NCI-H1092 treated with DMSO at 0.1 percent for 48 hours (cell line): ENCODE measurements at regions not wholly inside any gene's neighbourhood (a gene's known extent, or its start where the extent isn't known, plus 50 kb on each side); places are given as distances from the start of the nearest gene placed in this dataset.

Experiments
- DNase-seq: peaks from one replicate; lab custom pipeline; 2025; lab: John Stamatoyannopoulos, UW

- no peak for DNase-seq
Measured at GRCh38 chr16:8271344-8271743, 319.0 kb downstream of the TMEM114 start.

DNA sequence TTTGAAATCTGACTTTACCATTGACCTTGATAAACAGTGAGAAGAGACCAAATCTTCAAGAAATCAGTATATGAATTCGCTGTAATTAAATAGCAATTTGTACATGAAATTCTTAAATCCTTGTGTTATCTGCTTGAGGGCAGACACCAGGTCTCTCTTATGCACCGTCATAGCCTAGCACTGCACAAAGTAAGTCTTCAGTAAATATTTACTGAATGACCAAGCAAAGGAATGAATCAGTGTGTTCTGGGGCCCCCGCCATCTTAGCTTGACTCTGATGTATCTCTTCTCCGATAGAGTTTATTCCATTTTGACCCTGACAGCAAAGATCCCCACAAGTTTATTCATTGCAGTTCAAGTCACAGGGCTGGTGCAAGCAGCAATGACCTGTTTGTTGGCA lies 328.0 kb downstream of the TMEM114 start:
- DNase-seq: no peak

GRCh38 chr16:8260140-8260539 lies 330.2 kb downstream of the TMEM114 start:
- no peak for DNase-seq

GRCh38 chr16:8258523-8258922 lies 331.8 kb downstream of the TMEM114 start:
- DNase-seq: no peak

- DNase-seq: no peak
Measured at GRCh38 chr16:8257561-8257960, 332.8 kb downstream of the TMEM114 start.

- no peak for DNase-seq
Measured at GRCh38 chr16:8254405-8254804, 335.9 kb downstream of the TMEM114 start.

- DNase-seq: no peak
Measured at GRCh38 chr16:8253718-8254117, 336.6 kb downstream of the TMEM114 start.

- no peak for DNase-seq
Measured at GRCh38 chr16:8251727-8252126, 338.6 kb downstream of the TMEM114 start.

DNA sequence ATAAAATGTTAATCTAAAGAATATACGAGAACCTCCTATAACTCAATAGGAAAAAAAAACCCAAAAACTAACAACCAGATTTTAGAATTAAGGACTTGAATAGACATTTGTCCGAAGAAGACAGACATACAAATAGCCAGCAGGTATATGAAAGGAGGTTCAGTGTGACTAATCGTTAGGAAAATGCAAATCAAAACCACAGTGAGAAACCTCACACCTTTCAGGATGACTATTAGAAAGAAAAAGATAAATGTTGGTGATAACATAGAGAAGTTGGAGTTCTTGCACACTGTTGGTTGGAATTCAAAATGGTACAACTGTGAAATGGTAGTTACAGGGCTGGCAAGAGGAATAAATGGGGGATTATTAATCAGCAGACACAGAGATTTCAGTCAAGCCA lies 339.0 kb downstream of the TMEM114 start:
- no peak for DNase-seq

GRCh38 chr16:8247993-8248392 lies 342.3 kb downstream of the TMEM114 start:
- no peak for DNase-seq

GRCh38 chr16:8243981-8244380 lies 346.3 kb downstream of the TMEM114 start:
- DNase-seq: no peak

DNA sequence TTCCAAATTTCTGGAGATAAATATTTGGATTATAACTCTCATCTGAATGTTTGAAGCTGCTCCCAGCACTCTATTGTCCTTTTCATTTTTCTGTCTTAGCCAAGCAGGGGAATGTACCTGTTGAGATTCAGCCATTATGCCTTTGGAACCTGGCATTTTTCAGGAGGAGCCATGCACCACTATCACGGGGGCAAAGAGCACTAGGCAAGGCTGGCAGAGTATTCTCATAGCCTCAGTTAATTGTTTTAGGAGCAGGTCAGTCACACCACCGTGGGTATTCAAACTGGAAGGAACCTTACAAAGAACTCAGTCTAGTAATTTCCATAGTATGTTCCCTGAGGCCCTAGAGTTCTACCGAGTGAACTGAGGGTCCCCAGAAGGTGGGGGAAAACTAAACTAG lies 348.9 kb downstream of the TMEM114 start:
- DNase-seq: no peak

GRCh38 chr16:8239443-8239842 lies 350.9 kb downstream of the TMEM114 start:
- no peak for DNase-seq

DNA sequence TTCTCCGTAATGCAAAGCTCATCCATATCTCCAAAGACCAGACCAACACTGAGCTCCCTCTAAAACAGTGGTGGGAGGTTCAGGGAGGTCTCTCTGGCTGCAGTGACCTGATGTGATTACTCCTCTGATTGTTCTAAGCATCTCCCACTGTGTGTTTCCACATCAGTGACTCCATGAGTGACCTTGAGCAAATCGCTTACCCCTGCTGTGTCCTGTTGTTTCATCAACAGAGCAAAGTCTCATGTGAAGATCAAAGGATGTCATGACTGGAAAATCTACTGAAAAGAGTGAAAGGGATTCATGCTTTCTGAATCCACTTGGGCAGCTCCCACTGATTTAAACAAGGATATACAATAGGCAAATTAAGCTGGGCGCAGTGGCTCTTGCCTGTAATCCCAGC lies 352.9 kb downstream of the TMEM114 start:
- DNase-seq: no peak

DNA sequence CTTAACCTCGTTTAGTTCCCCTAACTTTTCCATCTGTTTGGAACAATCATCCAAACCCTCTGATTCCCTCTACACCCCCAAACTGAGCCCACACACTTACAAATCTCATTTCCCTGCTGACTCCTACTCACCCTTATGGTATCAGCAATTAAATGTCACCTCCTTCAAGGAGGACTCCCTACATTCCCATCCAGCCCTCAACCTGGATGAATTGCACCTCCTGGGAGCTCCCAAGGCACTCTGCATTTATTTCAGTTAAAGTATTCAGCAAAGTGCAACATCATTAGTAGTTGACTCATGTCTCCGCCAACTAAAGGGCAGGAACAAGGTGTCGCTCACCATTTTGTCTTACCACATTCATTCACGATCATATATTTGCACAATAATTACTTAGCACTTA lies 353.5 kb downstream of the TMEM114 start:
- DNase-seq: no peak

- DNase-seq: no peak
Measured at GRCh38 chr16:8230497-8230896, 359.8 kb downstream of the TMEM114 start.

DNA sequence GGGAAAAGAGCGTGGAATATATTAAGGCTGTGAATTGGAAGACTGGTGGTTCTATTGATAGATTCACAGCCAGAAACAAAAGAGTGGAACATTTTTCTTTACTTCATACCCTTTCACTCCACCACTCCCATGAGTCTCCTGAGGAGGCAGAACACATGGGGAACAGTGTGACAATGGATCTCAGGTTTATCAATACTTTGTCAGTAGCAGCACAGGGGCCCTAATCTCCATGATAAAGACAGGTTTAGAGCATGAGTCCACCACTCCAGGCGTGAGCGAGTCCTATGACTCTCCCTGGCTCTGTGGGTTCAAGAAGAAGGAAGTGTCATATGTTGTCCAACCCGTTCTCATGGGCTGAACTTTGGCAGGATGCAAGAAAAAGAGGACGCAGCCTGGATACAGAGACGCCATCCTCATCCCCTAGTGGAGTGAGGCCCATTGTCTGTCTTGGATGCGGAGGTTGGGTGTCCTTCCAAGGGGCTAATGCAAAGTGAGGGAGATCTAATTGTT lies 361.2 kb downstream of the TMEM114 start:
- no peak for DNase-seq

DNA sequence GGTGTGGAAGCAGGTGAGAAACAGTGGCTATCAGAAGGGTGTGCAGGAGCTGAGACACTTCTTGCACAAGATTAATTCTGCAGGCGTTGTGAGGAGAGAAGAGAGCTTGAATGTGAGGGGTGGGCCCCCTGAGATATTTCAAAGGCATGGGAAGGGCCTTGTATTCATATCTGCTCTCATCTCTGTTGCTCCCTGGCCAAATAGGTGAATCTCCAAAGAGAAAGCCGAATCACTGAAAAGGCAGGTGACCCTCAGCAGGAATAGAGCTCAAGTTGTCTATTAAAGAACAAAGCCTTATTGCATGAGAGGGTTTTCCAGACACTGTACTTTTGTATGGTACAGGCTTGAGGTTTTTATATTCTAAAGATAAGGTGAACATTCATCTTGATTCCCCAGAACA lies 373.1 kb downstream of the TMEM114 start:
- DNase-seq: no peak

- DNase-seq: no peak
Measured at GRCh38 chr16:8204769-8205168, 385.5 kb downstream of the TMEM114 start.

DNA sequence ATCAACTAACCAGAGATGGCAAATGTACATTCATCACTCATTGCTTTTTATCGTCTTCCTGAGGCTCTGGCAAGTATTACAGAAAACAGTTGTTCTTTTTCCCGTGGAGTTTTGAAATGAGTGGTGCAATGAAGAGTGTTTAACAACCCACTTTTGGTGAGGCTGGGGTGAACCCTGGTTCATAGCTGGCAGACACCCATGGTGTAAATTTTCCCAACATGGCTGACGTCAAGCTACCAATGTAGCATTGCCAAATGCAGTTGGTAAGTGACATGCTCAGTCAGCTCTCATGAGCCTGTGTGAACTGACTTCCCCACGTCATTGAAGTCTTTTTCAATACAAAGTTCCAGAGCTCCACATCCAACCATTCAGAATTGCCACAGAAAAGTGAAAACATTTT lies 386.2 kb downstream of the TMEM114 start:
- DNase-seq: no peak

GRCh38 chr16:8203101-8203500 lies 387.2 kb downstream of the TMEM114 start:
- no peak for DNase-seq

- no peak for DNase-seq
Measured at GRCh38 chr16:8200839-8201238, 389.5 kb downstream of the TMEM114 start.

- DNase-seq: no peak
Measured at GRCh38 chr16:8199390-8199789, 390.9 kb downstream of the TMEM114 start.

- DNase-seq: no peak
Measured at GRCh38 chr16:8194794-8195193, 395.5 kb downstream of the TMEM114 start.

DNA sequence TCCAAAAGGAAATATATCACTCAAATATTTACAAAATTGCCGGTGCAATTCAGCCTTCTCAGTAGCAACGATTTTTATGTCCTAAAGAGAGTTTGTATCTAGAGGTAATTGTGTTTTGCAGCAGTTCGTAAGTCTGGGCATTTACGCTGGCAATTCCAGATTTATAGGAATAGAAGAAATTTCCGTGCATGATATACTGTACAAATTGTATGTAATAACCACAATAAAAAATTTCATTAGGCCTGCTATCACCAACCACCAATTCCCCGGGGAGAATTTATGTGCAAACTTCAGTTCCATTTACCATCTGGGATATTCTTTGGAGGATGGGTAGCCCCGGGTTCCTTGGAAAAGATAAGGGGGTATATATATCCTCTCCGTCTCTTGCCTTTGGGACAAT lies 401.5 kb downstream of the TMEM114 start:
- no peak for DNase-seq
